ENCODE measurements at regions not wholly inside any gene's neighbourhood (a gene's known extent, or its start where the extent isn't known, plus 50 kb on each side); places are given as distances from the start of the nearest gene placed in this dataset.

- H3K36me3 ChIP-seq, result no peaks in the 10 kb centered on the region
- intact Hi-C loops (cut with DNase I), result no loop called here
- H3K4me1 ChIP-seq, result peaks cover 0 to 20% (median 2%) of the 10 kb centered on the region in 12 donors
- no peak for ATAC-seq
- no peak for DNase-seq
- no peaks in the 10 kb centered on the region for H3K9me3 ChIP-seq
- H3K27ac ChIP-seq, result no peak overlapping the region
- no peak overlapping the region for H3K4me3 ChIP-seq
- WGBS, 4 donors, result 44 to 64% (median 62%) methylated on average over 1 of the region's 1 CpG
- no peak for TF ChIP-seq CTCF (IDR thresholded peaks at IDR 0.05)
- TF ChIP-seq POLR2A (IDR thresholded peaks at IDR 0.05), result no peak
- H3K27me3 ChIP-seq, result no peaks in the 10 kb centered on the region
Measured at GRCh38 chr2:22282220-22282619, 1102.8 kb upstream of the KLHL29 start.

GRCh38 chr2:22282916-22283315 is 1102.1 kb upstream of the KLHL29 start:
- Histone ChIP-seq H3K27me3 (no peaks in the 10 kb centered on the region), H3K27ac (no peak overlapping the region), H3K4me1 (peaks cover 0 to 20% (median 2%) of the 10 kb centered on the region in 12 donors), H3K9me3 (no peaks in the 10 kb centered on the region), H3K36me3 (no peaks in the 10 kb centered on the region), H3K4me3 (no peak overlapping the region)
- ATAC-seq, result no peak
- DNase-seq, result no peak
- WGBS, 4 donors, result 61 to 72% (median 67%) methylated on average over 6 of the region's 6 CpGs
- intact Hi-C loops (cut with DNase I), result no loop called here
- TF ChIP-seq CTCF (IDR thresholded peaks at IDR 0.05) (no peak), POLR2A (IDR thresholded peaks at IDR 0.05) (no peak)

GRCh38 chr2:22283436-22283835 is 1101.5 kb upstream of the KLHL29 start:
- WGBS, 4 donors, result 83 to 89% (median 87%) methylated on average over 9 of the region's 9 CpGs
- Histone ChIP-seq H3K27ac (no peak overlapping the region), H3K9me3 (no peaks in the 10 kb centered on the region), H3K4me3 (no peak overlapping the region), H3K36me3 (no peaks in the 10 kb centered on the region), H3K27me3 (no peaks in the 10 kb centered on the region), H3K4me1 (peaks cover 0 to 20% (median 2%) of the 10 kb centered on the region in 12 donors)
- DNase-seq, result no peak
- intact Hi-C loops (cut with DNase I), result no loop called here
- no peak for ATAC-seq
- TF ChIP-seq POLR2A (IDR thresholded peaks at IDR 0.05) (no peak), CTCF (IDR thresholded peaks at IDR 0.05) (no peak)

- Histone ChIP-seq H3K4me1 (no peaks in the 10 kb centered on the region), H3K27me3 (no peaks in the 10 kb centered on the region), H3K36me3 (no peaks in the 10 kb centered on the region), H3K27ac (no peak overlapping the region), H3K4me3 (no peak overlapping the region), H3K9me3 (no peaks in the 10 kb centered on the region)
- 77 to 84% (median 83%) methylated on average over 1 of the region's 1 CpG for WGBS, 4 donors
- intact Hi-C loops (cut with DNase I), result no loop called here
- no peak for TF ChIP-seq CTCF (IDR thresholded peaks at IDR 0.05)
- TF ChIP-seq POLR2A (IDR thresholded peaks at IDR 0.05), result no peak
- ATAC-seq (no peak), DNase-seq (no peak)
Measured at GRCh38 chr2:22290302-22290701, 1094.7 kb upstream of the KLHL29 start.

All from heart left ventricle (tissue), 16 donors.